GM23338 (cell line): ENCODE measurements at regions not wholly inside any gene's neighbourhood (a gene's known extent, or its start where the extent isn't known, plus 50 kb on each side); places are given as distances from the start of the nearest gene placed in this dataset.
A peak's percentile ranks its signal among the peaks of the same experiment; 100 is the strongest.

ENCODE experiments used
- ATAC-seq: fragments of 200-7000 bp; cut with Tn5 transposase; 3 replicates; pipeline ENCODE4 v1.9.1; 2020
- DNase-seq: peaks from one replicate; pipeline ENCODE4 v3.0.0-alpha.2; 2015; ENCODE audit warnings: low spot score
- H2AFZ ChIP-seq: fragments of 200-600 bp; sonication (generic); 2 replicates; pipeline ENCODE4 v1.8.0; 2016; ENCODE audit warnings: antibody characterized with exemption, mild to moderate bottlenecking, moderate library complexity
- H3F3A ChIP-seq: fragments of 200-600 bp; sonication (generic); replicated peaks from 2 replicates; pipeline ENCODE4 v1.8.0; 2017; ENCODE audit warnings: antibody characterized with exemption, mixed run types, low read depth
- H3K27ac ChIP-seq: fragments of 200-600 bp; sonication (generic); 2 replicates; pipeline ENCODE4 v1.6.1; 2016; ENCODE audit warnings: low read depth
- H3K27me3 ChIP-seq: fragments of 200-600 bp; sonication (generic); 2 replicates; pipeline ENCODE4 v1.8.0; 2016; ENCODE audit warnings: mild to moderate bottlenecking, mixed run types, moderate library complexity; ENCODE audit not compliant: insufficient read depth
- H3K36me3 ChIP-seq: fragments of 200-600 bp; sonication (generic); 2 replicates; pipeline ENCODE4 v1.8.0; 2016; ENCODE audit warnings: mild to moderate bottlenecking; ENCODE audit not compliant: insufficient read depth
- H3K4me1 ChIP-seq: fragments of 200-600 bp; sonication (generic); 2 replicates; pipeline ENCODE4 v1.8.0; 2016; ENCODE audit warnings: mild to moderate bottlenecking, moderate library complexity; ENCODE audit not compliant: insufficient read depth
- H3K4me2 ChIP-seq: fragments of 200-600 bp; sonication (generic); 2 replicates; pipeline ENCODE4 v1.7.1; 2017; ENCODE audit warnings: mixed run types
- H3K4me3 ChIP-seq: fragments of 200-600 bp; sonication (generic); 2 replicates; pipeline ENCODE4 v1.6.1; 2016; ENCODE audit warnings: mixed run types
- H3K79me2 ChIP-seq: fragments of 200-600 bp; sonication (generic); replicated peaks from 2 replicates; pipeline ENCODE4 v1.8.0; 2017; ENCODE audit warnings: mild to moderate bottlenecking; ENCODE audit not compliant: insufficient read depth
- H3K9me2 ChIP-seq: fragments of 200-600 bp; sonication (generic); 2 replicates; pipeline ENCODE4 v1.8.0; 2017; ENCODE audit not compliant: insufficient read depth
- H4K20me1 ChIP-seq: fragments of 200-600 bp; sonication (generic); replicated peaks from 2 replicates; pipeline ENCODE4 v1.8.0; 2017; ENCODE audit warnings: mild to moderate bottlenecking; ENCODE audit not compliant: insufficient read depth
- H3K27ac Mint-ChIP-seq: 2 replicates; pipeline ENCODE4 v1.8.0; 2020; ENCODE audit warnings: inconsistent platforms, mild to moderate bottlenecking, moderate library complexity, mixed read lengths
- H3K27me3 Mint-ChIP-seq: 3 replicates; pipeline ENCODE4 v1.8.0; 2022; ENCODE audit warnings: low read depth, mild to moderate bottlenecking, moderate library complexity, mixed read lengths, inconsistent platforms; ENCODE audit not compliant: insufficient read depth, poor library complexity
- H3K36me3 Mint-ChIP-seq: 3 replicates; pipeline ENCODE4 v1.8.0; 2021; ENCODE audit warnings: low read depth, mild to moderate bottlenecking, inconsistent platforms, moderate library complexity, mixed read lengths
- H3K4me1 Mint-ChIP-seq: 3 replicates; pipeline ENCODE4 v1.8.0; 2020; ENCODE audit warnings: mild to moderate bottlenecking, inconsistent platforms, mixed read lengths
- H3K4me3 Mint-ChIP-seq: 3 replicates; pipeline ENCODE4 v1.8.0; 2021; ENCODE audit warnings: moderate library complexity, mild to moderate bottlenecking, inconsistent platforms, mixed read lengths
- H3K9me3 Mint-ChIP-seq: 3 replicates; pipeline ENCODE4 v1.8.0; 2020; ENCODE audit warnings: moderate library complexity, mild to moderate bottlenecking, inconsistent platforms, mixed read lengths
- CREB1 ChIP-seq: fragments of 250-450 bp; sonication (Bioruptor Pico); IDR thresholded peaks from 2 replicates; pipeline ENCODE4 v1.5.0; 2020; ENCODE audit warnings: low read depth, mild to moderate bottlenecking, moderate library complexity
- EZH2 ChIP-seq: fragments of 200-600 bp; sonication (generic); IDR thresholded peaks from one replicate; pipeline ENCODE4 v1.8.0; 2017; ENCODE audit warnings: antibody characterized with exemption, mild to moderate bottlenecking, low read depth; ENCODE audit not compliant: unreplicated experiment
- EZH2phosphoT487 ChIP-seq: fragments of 200-600 bp; sonication (generic); IDR thresholded peaks from one replicate; pipeline ENCODE4 v1.8.1; 2018; ENCODE audit warnings: antibody characterized with exemption; ENCODE audit not compliant: unreplicated experiment
- JUNB ChIP-seq: IDR thresholded peaks from one replicate; pipeline ENCODE4 v1.6.1; 2016; ENCODE audit warnings: antibody characterized with exemption; ENCODE audit not compliant: unreplicated experiment
- NANOG ChIP-seq: IDR thresholded peaks from 2 replicates; pipeline ENCODE4 v1.6.1; 2016; ENCODE audit warnings: antibody characterized with exemption, borderline replicate concordance
- POLR2AphosphoS5 ChIP-seq: IDR thresholded peaks from 2 replicates; pipeline ENCODE4 v1.6.1; 2016; ENCODE audit warnings: antibody characterized with exemption, low read depth
- ZNF331 ChIP-seq: fragments of 250-450 bp; sonication (Bioruptor Pico); IDR thresholded peaks from 2 replicates; pipeline ENCODE4 v1.5.0; 2020; ENCODE audit warnings: low read depth, mild to moderate bottlenecking, moderate library complexity
- TF ChIP-seq, protein P1 (sequence below): IDR thresholded peaks from 2 replicates; pipeline ENCODE4 v1.6.1; 2016; ENCODE audit warnings: antibody characterized with exemption
- TF ChIP-seq, protein P2 (sequence below): fragments of 250-450 bp; sonication (Bioruptor Pico); IDR thresholded peaks from 2 replicates; pipeline ENCODE4 v1.5.0; 2020; ENCODE audit warnings: mild to moderate bottlenecking, moderate library complexity
- TF ChIP-seq, protein P3 (sequence below): IDR thresholded peaks from one replicate; pipeline ENCODE4 v1.6.1; 2018; ENCODE audit warnings: antibody characterized with exemption; ENCODE audit not compliant: unreplicated experiment

DNA sequence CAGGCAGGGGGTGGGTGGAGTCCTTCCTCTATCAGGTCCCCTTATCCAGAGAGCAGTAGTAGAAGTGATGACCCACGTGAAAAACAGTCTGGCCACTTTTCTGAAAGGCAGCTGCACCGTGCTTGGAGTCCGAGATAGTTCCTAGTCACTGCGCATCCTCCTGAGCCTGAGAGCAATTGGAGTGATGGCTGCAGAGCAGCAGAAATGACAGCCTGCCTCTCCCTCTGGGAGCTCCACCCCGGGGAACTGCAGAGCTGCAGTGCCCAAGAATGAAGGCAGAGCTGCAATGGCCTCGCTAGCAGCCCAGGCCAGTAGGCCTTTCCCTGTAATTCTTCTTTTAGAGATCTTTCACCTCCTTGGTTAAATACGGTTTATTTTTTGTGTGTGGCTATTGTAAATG is 82.6 kb downstream of the CETN3 start:
- DNase-seq: no peak
- no peaks in the 10 kb centered on the region for H4K20me1 ChIP-seq
- H3K27me3 ChIP-seq: no peaks in the 10 kb centered on the region
- no peak overlapping the region for H3K4me3 Mint-ChIP-seq
- no peaks in the 10 kb centered on the region for H3K79me2 ChIP-seq
- peaks cover 2% of the 10 kb centered on the region; the same call in 1 of the 3 replicates for H3K9me3 Mint-ChIP-seq
- H2AFZ ChIP-seq: peak overlapping the region; percentile 12; the same call in 1 of the 2 replicates
- H3K4me3 ChIP-seq: no peak overlapping the region
- peak; percentile 68 for ATAC-seq
- no peak overlapping the region for H3K27ac ChIP-seq
- no peaks in the 10 kb centered on the region for H3K36me3 ChIP-seq
- H3K4me1 ChIP-seq: no peaks in the 10 kb centered on the region
- H3K4me2 ChIP-seq: no peak overlapping the region
- H3K4me1 Mint-ChIP-seq: no peaks in the 10 kb centered on the region; the same call in 2 of the 3 replicates
- no peaks in the 10 kb centered on the region for H3K36me3 Mint-ChIP-seq
- no peak overlapping the region for H3K27ac Mint-ChIP-seq
- H3K27me3 Mint-ChIP-seq: peaks cover 1% of the 10 kb centered on the region
- H3K9me2 ChIP-seq: 0 out of 2 replicates have a peak, but pooled peaks cover 2% of the 10 kb centered on the region
- no peak for TF ChIP-seq EZH2
- no peak for TF ChIP-seq ZNF331 (CRISPR knock-in tag)
- TF ChIP-seq, protein P1, sequence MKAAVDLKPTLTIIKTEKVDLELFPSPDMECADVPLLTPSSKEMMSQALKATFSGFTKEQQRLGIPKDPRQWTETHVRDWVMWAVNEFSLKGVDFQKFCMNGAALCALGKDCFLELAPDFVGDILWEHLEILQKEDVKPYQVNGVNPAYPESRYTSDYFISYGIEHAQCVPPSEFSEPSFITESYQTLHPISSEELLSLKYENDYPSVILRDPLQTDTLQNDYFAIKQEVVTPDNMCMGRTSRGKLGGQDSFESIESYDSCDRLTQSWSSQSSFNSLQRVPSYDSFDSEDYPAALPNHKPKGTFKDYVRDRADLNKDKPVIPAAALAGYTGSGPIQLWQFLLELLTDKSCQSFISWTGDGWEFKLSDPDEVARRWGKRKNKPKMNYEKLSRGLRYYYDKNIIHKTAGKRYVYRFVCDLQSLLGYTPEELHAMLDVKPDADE: no peak
- TF ChIP-seq, protein P2, sequence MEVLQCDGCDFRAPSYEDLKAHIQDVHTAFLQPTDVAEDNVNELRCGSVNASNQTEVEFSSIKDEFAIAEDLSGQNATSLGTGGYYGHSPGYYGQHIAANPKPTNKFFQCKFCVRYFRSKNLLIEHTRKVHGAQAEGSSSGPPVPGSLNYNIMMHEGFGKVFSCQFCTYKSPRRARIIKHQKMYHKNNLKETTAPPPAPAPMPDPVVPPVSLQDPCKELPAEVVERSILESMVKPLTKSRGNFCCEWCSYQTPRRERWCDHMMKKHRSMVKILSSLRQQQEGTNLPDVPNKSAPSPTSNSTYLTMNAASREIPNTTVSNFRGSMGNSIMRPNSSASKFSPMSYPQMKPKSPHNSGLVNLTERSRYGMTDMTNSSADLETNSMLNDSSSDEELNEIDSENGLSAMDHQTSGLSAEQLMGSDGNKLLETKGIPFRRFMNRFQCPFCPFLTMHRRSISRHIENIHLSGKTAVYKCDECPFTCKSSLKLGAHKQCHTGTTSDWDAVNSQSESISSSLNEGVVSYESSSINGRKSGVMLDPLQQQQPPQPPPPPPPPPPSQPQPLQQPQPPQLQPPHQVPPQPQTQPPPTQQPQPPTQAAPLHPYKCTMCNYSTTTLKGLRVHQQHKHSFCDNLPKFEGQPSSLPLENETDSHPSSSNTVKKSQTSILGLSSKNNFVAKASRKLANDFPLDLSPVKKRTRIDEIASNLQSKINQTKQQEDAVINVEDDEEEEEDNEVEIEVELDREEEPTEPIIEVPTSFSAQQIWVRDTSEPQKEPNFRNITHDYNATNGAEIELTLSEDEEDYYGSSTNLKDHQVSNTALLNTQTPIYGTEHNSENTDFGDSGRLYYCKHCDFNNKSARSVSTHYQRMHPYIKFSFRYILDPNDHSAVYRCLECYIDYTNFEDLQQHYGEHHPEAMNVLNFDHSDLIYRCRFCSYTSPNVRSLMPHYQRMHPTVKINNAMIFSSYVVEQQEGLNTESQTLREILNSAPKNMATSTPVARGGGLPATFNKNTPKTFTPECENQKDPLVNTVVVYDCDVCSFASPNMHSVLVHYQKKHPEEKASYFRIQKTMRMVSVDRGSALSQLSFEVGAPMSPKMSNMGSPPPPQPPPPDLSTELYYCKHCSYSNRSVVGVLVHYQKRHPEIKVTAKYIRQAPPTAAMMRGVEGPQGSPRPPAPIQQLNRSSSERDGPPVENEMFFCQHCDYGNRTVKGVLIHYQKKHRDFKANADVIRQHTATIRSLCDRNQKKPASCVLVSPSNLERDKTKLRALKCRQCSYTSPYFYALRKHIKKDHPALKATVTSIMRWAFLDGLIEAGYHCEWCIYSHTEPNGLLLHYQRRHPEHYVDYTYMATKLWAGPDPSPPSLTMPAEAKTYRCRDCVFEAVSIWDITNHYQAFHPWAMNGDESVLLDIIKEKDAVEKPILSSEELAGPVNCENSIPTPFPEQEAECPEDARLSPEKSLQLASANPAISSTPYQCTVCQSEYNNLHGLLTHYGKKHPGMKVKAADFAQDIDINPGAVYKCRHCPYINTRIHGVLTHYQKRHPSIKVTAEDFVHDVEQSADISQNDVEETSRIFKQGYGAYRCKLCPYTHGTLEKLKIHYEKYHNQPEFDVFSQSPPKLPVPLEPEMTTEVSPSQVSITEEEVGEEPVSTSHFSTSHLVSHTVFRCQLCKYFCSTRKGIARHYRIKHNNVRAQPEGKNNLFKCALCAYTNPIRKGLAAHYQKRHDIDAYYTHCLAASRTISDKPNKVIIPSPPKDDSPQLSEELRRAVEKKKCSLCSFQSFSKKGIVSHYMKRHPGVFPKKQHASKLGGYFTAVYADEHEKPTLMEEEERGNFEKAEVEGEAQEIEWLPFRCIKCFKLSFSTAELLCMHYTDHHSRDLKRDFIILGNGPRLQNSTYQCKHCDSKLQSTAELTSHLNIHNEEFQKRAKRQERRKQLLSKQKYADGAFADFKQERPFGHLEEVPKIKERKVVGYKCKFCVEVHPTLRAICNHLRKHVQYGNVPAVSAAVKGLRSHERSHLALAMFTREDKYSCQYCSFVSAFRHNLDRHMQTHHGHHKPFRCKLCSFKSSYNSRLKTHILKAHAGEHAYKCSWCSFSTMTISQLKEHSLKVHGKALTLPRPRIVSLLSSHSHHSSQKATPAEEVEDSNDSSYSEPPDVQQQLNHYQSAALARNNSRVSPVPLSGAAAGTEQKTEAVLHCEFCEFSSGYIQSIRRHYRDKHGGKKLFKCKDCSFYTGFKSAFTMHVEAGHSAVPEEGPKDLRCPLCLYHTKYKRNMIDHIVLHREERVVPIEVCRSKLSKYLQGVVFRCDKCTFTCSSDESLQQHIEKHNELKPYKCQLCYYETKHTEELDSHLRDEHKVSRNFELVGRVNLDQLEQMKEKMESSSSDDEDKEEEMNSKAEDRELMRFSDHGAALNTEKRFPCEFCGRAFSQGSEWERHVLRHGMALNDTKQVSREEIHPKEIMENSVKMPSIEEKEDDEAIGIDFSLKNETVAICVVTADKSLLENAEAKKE (CRISPR knock-in tag): no peak
- no peak for TF ChIP-seq CREB1 (CRISPR knock-in tag)
- TF ChIP-seq, protein P3, sequence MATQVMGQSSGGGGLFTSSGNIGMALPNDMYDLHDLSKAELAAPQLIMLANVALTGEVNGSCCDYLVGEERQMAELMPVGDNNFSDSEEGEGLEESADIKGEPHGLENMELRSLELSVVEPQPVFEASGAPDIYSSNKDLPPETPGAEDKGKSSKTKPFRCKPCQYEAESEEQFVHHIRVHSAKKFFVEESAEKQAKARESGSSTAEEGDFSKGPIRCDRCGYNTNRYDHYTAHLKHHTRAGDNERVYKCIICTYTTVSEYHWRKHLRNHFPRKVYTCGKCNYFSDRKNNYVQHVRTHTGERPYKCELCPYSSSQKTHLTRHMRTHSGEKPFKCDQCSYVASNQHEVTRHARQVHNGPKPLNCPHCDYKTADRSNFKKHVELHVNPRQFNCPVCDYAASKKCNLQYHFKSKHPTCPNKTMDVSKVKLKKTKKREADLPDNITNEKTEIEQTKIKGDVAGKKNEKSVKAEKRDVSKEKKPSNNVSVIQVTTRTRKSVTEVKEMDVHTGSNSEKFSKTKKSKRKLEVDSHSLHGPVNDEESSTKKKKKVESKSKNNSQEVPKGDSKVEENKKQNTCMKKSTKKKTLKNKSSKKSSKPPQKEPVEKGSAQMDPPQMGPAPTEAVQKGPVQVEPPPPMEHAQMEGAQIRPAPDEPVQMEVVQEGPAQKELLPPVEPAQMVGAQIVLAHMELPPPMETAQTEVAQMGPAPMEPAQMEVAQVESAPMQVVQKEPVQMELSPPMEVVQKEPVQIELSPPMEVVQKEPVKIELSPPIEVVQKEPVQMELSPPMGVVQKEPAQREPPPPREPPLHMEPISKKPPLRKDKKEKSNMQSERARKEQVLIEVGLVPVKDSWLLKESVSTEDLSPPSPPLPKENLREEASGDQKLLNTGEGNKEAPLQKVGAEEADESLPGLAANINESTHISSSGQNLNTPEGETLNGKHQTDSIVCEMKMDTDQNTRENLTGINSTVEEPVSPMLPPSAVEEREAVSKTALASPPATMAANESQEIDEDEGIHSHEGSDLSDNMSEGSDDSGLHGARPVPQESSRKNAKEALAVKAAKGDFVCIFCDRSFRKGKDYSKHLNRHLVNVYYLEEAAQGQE: no peak
- no peak for TF ChIP-seq EZH2phosphoT487
- TF ChIP-seq NANOG: no peak
- TF ChIP-seq POLR2AphosphoS5: no peak
- no peak for TF ChIP-seq JUNB
- no peaks in the 10 kb centered on the region for H3F3A ChIP-seq
